ENCODE measurements at regions not wholly inside any gene's neighbourhood (a gene's known extent, or its start where the extent isn't known, plus 50 kb on each side); places are given as distances from the start of the nearest gene placed in this dataset.

DNA sequence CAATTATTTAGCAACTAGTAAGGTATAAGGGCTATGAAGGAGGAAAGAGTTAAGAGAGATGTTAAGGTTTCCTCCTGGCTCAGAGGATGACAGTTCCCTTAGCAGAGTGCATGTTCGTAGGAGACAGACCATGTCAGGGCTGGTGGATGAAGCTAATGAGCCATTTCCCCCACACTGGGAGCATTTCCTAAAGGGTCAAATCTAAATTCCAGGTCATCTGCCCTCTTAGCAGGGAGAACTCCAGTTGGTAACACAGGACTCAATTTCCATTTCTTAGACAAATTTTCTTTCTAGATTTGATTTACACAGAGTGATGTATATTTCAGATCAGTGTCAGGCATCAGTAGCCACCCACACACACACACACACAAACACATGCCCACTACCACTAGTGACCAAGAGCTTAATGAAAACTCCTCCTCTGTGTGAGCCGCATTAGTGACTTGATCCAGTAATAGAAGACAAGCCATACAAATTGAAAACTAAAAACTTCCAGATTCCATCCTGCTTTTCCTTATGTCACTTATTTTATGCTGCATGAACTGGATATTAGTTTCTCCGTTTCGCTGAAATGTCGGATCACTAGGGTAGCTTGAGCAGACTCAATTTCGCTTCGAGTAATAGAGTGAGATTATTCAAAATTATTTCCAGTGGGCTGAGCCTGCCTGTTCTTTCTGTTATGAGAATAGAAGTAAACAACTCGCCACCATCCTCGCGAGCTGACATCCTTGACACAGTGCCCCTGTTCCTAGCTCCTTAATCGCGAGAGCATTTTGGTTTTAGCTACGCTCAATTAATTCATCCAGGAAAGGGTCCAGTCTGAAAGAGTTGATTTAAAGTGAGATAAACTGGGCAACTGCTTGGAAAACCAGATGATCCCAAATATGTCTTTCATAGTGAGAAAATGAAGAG lies 582.6 kb downstream of the SOX6 start:
- no peak overlapping the region for H3K4me3 ChIP-seq
- no peaks in the 10 kb centered on the region for H3K9me3 ChIP-seq
- no peak overlapping the region for H3K27ac ChIP-seq
- TF ChIP-seq CTCF (IDR thresholded peaks at IDR 0.05) (no peak), POLR2AphosphoS5 (IDR thresholded peaks at IDR 0.05) (no peak), EP300 (IDR thresholded peaks at IDR 0.05) (no peak), POLR2A (IDR thresholded peaks at IDR 0.05) (no peak)
- H3K27me3 ChIP-seq: peaks cover 0 to 4% (median 0%) of the 10 kb centered on the region in 3 donors
- H3K4me1 ChIP-seq: peaks cover 0 to 9% (median 4%) of the 10 kb centered on the region in 4 donors
- H3K36me3 ChIP-seq: no peaks in the 10 kb centered on the region
- WGBS, 2 donors: 83 to 92% methylated on average over 13 of the region's 13 CpGs
- DNase-seq: no peak
- intact Hi-C loops (cut with DNase I): no loop called here

DNA sequence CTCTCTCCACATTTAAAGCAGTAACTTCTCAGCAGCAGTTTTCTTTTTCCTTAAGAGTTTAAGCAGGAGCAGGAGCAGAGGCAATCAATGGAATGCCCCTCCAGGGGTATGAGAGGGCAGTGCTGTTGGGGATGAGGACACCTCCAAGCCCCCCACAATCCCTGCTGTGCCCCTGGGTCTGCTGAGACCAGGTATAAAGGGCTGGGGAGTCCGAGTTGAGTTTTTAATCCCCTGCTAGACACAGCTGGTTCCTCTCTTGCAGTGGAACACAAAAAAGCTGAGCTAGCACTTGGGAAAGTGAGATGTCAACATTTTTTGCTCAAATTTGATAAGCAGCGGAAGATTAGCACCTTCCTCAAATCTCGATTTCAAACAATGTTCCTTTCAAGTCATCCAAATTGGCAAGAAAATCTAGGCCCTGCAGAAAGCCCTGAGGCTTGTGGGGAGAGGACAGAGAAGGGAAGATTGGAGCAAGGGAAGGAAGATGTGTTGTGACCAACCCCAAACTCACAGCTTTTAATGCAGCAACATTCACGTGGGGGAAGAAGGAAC lies 581.9 kb downstream of the SOX6 start:
- no peak overlapping the region for H3K4me3 ChIP-seq
- intact Hi-C loops (cut with DNase I): no loop called here
- no peak overlapping the region for H3K27ac ChIP-seq
- WGBS, 2 donors: 55 to 68% methylated on average over 4 of the region's 4 CpGs
- H3K27me3 ChIP-seq: peaks cover 0 to 2% (median 0%) of the 10 kb centered on the region in 3 donors
- H3K36me3 ChIP-seq: no peaks in the 10 kb centered on the region
- TF ChIP-seq CTCF (IDR thresholded peaks at IDR 0.05) (no peak), POLR2AphosphoS5 (IDR thresholded peaks at IDR 0.05) (no peak), EP300 (IDR thresholded peaks at IDR 0.05) (no peak), POLR2A (IDR thresholded peaks at IDR 0.05) (no peak)
- no peak for DNase-seq
- peaks cover 0 to 9% (median 4%) of the 10 kb centered on the region in 4 donors for H3K4me1 ChIP-seq
- H3K9me3 ChIP-seq: no peaks in the 10 kb centered on the region

GRCh38 chr11:15775015-15775541 lies 581.3 kb downstream of the SOX6 start:
- peaks cover 0 to 9% (median 4%) of the 10 kb centered on the region in 4 donors for H3K4me1 ChIP-seq
- intact Hi-C loops (cut with DNase I): no loop called here
- DNase-seq: no peak
- H3K9me3 ChIP-seq: no peaks in the 10 kb centered on the region
- TF ChIP-seq POLR2A (IDR thresholded peaks at IDR 0.05) (no peak), POLR2AphosphoS5 (IDR thresholded peaks at IDR 0.05) (no peak), EP300 (IDR thresholded peaks at IDR 0.05) (no peak), CTCF (IDR thresholded peaks at IDR 0.05) (no peak)
- no peaks in the 10 kb centered on the region for H3K27me3 ChIP-seq
- H3K4me3 ChIP-seq: no peak overlapping the region
- H3K27ac ChIP-seq: no peak overlapping the region
- no peaks in the 10 kb centered on the region for H3K36me3 ChIP-seq
- 72 to 76% methylated on average over 6 of the region's 6 CpGs for WGBS, 2 donors

DNA sequence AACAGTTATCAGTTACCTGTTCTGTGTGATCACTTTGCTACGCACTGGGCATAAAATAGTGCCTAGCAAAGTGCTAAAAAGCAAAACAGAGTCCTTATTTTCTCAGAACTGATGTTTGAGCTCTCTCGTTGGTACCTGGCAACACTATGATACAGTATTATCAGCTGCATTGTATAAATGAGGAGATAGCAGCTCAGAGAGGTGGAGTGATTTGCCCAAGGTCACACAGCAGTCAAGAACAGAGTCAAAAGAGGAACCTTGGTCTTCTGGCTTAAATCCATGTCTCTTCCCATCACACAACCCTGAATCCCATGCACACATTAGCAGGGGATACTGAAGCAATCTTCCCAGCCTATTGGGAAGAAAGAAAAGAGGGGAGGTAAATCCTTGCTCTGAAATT lies 580.5 kb downstream of the SOX6 start:
- no peak overlapping the region for H3K4me3 ChIP-seq
- H3K4me1 ChIP-seq: peaks cover 0 to 9% (median 4%) of the 10 kb centered on the region in 4 donors
- no peaks in the 10 kb centered on the region for H3K9me3 ChIP-seq
- H3K27ac ChIP-seq: no peak overlapping the region
- intact Hi-C loops (cut with DNase I): no loop called here
- no peaks in the 10 kb centered on the region for H3K36me3 ChIP-seq
- H3K27me3 ChIP-seq: no peaks in the 10 kb centered on the region
- DNase-seq: no peak
- 76 to 81% methylated on average over 2 of the region's 2 CpGs for WGBS, 2 donors
- TF ChIP-seq POLR2AphosphoS5 (IDR thresholded peaks at IDR 0.05) (no peak), EP300 (IDR thresholded peaks at IDR 0.05) (no peak), CTCF (IDR thresholded peaks at IDR 0.05) (no peak), POLR2A (IDR thresholded peaks at IDR 0.05) (no peak)
